ENCODE measurements at regions not wholly inside any gene's neighbourhood (a gene's known extent, or its start where the extent isn't known, plus 50 kb on each side); places are given as distances from the start of the nearest gene placed in this dataset.

DNA sequence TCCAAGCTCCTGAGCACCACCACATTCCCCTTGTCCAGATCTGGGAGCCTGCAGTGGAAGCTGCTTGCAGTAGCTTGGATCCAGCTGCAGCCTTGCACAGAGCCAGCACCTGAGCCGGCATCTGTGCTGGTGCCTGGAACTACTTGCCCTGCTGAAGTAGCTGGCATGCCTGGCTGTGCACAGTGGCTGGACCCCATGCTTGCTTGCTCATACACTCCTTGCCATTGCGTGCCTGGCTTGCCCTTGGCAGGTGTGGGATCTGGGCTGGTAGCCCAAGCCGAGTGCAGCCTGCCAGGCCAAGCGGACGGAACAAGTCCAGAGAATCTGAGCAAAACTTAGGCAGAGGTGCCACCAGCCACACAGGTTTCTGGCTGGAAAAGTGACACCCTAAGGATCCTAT, 759.9 kb downstream of the IPMK start:
- no peak for TF ChIP-seq EZH2phosphoT487 (IDR thresholded peaks at IDR 0.05; ENCODE audit: borderline replicate concordance)
- TF ChIP-seq, protein P1, sequence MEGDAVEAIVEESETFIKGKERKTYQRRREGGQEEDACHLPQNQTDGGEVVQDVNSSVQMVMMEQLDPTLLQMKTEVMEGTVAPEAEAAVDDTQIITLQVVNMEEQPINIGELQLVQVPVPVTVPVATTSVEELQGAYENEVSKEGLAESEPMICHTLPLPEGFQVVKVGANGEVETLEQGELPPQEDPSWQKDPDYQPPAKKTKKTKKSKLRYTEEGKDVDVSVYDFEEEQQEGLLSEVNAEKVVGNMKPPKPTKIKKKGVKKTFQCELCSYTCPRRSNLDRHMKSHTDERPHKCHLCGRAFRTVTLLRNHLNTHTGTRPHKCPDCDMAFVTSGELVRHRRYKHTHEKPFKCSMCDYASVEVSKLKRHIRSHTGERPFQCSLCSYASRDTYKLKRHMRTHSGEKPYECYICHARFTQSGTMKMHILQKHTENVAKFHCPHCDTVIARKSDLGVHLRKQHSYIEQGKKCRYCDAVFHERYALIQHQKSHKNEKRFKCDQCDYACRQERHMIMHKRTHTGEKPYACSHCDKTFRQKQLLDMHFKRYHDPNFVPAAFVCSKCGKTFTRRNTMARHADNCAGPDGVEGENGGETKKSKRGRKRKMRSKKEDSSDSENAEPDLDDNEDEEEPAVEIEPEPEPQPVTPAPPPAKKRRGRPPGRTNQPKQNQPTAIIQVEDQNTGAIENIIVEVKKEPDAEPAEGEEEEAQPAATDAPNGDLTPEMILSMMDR (conservative IDR thresholded peaks at IDR 0.05; ENCODE audit: low read length) = no peak
- no peak overlapping the region for H3K4me3 ChIP-seq (ENCODE audit: low read length, poor library complexity, severe bottlenecking)
- no peak overlapping the region for H3K9ac ChIP-seq (ENCODE audit: low read depth, low read length, poor library complexity, severe bottlenecking)
- H4K20me1 ChIP-seq (ENCODE audit: insufficient read depth, low read length, poor library complexity, severe bottlenecking) = no peaks in the 10 kb centered on the region
- no peak overlapping the region for H2AFZ ChIP-seq (ENCODE audit: low read length)
- no peaks in the 10 kb centered on the region for H3K79me2 ChIP-seq (ENCODE audit: insufficient read depth, low read length)
- no peaks in the 10 kb centered on the region for H3K27me3 ChIP-seq (ENCODE audit: insufficient read depth, low read length, poor library complexity, severe bottlenecking)
- H3K4me1 ChIP-seq (ENCODE audit: insufficient read depth, low read length, poor library complexity, severe bottlenecking) = no peaks in the 10 kb centered on the region
- no peaks in the 10 kb centered on the region for H3K36me3 ChIP-seq (ENCODE audit: insufficient read depth, low read length)
- H3K4me2 ChIP-seq (ENCODE audit: low read depth, low read length, poor library complexity, severe bottlenecking) = no peak overlapping the region
- no peaks in the 10 kb centered on the region for H3F3A ChIP-seq (ENCODE audit: low read depth)
- H3K9me3 ChIP-seq (ENCODE audit: insufficient read depth, low read depth, low read length) = no peaks in the 10 kb centered on the region
- H3K9me2 ChIP-seq (replicated peaks; ENCODE audit: low read depth, low read length) = no peaks in the 10 kb centered on the region

DNA sequence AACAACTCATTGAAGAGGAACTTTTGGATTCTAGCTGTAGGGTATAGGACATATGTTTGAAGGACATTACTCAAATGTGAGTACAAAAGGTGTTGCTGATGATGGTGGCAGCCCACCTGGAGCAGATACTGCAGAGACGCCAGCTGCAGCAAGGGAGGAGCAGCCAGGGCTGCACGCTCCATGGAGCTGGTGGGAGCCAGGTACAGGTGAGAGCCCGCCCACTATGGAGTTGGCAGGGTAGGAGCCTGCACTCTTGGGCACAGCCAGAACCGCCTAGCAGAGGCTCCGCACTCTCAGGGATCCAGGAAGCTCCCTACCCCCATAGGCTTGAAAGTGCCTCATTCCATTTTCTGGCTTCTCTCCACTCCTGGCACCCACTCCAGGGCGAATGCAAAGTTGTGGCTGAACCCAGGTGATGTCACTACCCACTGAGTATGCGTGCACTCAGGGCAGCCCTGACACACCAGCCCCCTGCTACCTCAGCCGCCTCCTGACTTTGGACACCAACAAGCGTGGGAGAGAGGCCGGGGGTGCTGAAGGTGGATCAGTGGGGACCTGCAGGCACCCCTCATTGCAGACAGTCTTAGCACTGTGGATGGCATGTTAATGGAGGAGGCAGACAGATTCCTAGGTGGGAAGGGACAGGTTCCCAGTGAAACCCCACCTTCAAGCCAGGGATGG, 761.1 kb downstream of the IPMK start:
- H3K9me2 ChIP-seq (replicated peaks; ENCODE audit: low read depth, low read length) = no peaks in the 10 kb centered on the region
- no peak overlapping the region for H3K9ac ChIP-seq (ENCODE audit: low read depth, low read length, poor library complexity, severe bottlenecking)
- H3K9me3 ChIP-seq (ENCODE audit: insufficient read depth, low read depth, low read length) = no peaks in the 10 kb centered on the region
- H3K36me3 ChIP-seq (ENCODE audit: insufficient read depth, low read length) = no peaks in the 10 kb centered on the region
- H3K79me2 ChIP-seq (ENCODE audit: insufficient read depth, low read length) = no peaks in the 10 kb centered on the region
- H3K4me3 ChIP-seq (ENCODE audit: low read length, poor library complexity, severe bottlenecking) = no peak overlapping the region
- no peak overlapping the region for H3K4me2 ChIP-seq (ENCODE audit: low read depth, low read length, poor library complexity, severe bottlenecking)
- TF ChIP-seq EZH2phosphoT487 (IDR thresholded peaks at IDR 0.05; ENCODE audit: borderline replicate concordance) = no peak
- TF ChIP-seq, protein P1 (conservative IDR thresholded peaks at IDR 0.05; ENCODE audit: low read length) = no peak
- no peak overlapping the region for H2AFZ ChIP-seq (ENCODE audit: low read length)
- no peaks in the 10 kb centered on the region for H3F3A ChIP-seq (ENCODE audit: low read depth)
- no peaks in the 10 kb centered on the region for H4K20me1 ChIP-seq (ENCODE audit: insufficient read depth, low read length, poor library complexity, severe bottlenecking)
- H3K27me3 ChIP-seq (ENCODE audit: insufficient read depth, low read length, poor library complexity, severe bottlenecking) = no peaks in the 10 kb centered on the region
- no peaks in the 10 kb centered on the region for H3K4me1 ChIP-seq (ENCODE audit: insufficient read depth, low read length, poor library complexity, severe bottlenecking)

DNA sequence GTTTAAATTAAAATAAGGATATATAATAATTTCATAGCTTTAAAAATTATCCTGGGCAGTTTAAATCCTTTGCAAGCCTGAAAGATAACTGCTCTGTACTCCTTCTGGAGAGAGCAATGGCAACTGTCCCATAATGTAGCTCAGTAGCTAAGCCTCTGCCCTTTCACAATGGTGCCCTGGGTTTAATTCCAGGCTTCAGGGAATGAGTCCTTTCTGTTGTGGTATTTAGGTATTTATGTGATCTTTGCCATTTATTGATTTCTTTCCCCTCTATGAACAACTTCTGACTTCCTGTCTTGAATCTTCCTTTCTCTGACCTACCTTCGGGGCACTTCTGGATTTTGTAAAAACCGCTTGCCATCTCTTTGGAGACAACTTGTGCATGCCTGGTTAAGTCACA, 773.2 kb downstream of the IPMK start:
- no peak overlapping the region for H3K9ac ChIP-seq (ENCODE audit: low read depth, low read length, poor library complexity, severe bottlenecking)
- no peak for TF ChIP-seq EZH2phosphoT487 (IDR thresholded peaks at IDR 0.05; ENCODE audit: borderline replicate concordance)
- TF ChIP-seq, protein P1 (conservative IDR thresholded peaks at IDR 0.05; ENCODE audit: low read length) = no peak
- H3K27me3 ChIP-seq (ENCODE audit: insufficient read depth, low read length, poor library complexity, severe bottlenecking) = no peaks in the 10 kb centered on the region
- no peak overlapping the region for H3K4me3 ChIP-seq (ENCODE audit: low read length, poor library complexity, severe bottlenecking)
- no peaks in the 10 kb centered on the region for H3F3A ChIP-seq (ENCODE audit: low read depth)
- H3K4me1 ChIP-seq (ENCODE audit: insufficient read depth, low read length, poor library complexity, severe bottlenecking) = no peaks in the 10 kb centered on the region
- no peaks in the 10 kb centered on the region for H3K9me3 ChIP-seq (ENCODE audit: insufficient read depth, low read depth, low read length)
- H3K4me2 ChIP-seq (ENCODE audit: low read depth, low read length, poor library complexity, severe bottlenecking) = no peak overlapping the region
- H2AFZ ChIP-seq (ENCODE audit: low read length) = no peak overlapping the region
- 0 out of 2 replicates have a peak, but pooled peaks cover under 1% of the 10 kb centered on the region for H3K9me2 ChIP-seq (replicated peaks; ENCODE audit: low read depth, low read length)
- H4K20me1 ChIP-seq (ENCODE audit: insufficient read depth, low read length, poor library complexity, severe bottlenecking) = no peaks in the 10 kb centered on the region
- no peaks in the 10 kb centered on the region for H3K36me3 ChIP-seq (ENCODE audit: insufficient read depth, low read length)
- no peaks in the 10 kb centered on the region for H3K79me2 ChIP-seq (ENCODE audit: insufficient read depth, low read length)
